HEK293T (cell line): ENCODE measurements at regions not wholly inside any gene's neighbourhood (a gene's known extent, or its start where the extent isn't known, plus 50 kb on each side); places are given as distances from the start of the nearest gene placed in this dataset.

Experiments
- BHLHE40 ChIP-seq: fragments of 450-650 bp; IDR thresholded peaks from 2 replicates; pipeline ENCODE4 v1.6.1; 2016; ENCODE audit warnings: mild to moderate bottlenecking, moderate library complexity, borderline replicate concordance
- SUZ12 ChIP-seq: fragments of 450-650 bp; IDR thresholded peaks from 2 replicates; pipeline ENCODE4 v1.6.1; 2016; ENCODE audit warnings: mild to moderate bottlenecking

GRCh38 chr22:27250886-27251285, 550.7 kb downstream of the MN1 start:
- TF ChIP-seq SUZ12 (no peak), BHLHE40 (no peak)
